HTR-8/SVneo (cell line): ENCODE measurements at regions not wholly inside any gene's neighbourhood (a gene's known extent, or its start where the extent isn't known, plus 50 kb on each side); places are given as distances from the start of the nearest gene placed in this dataset.

Experiments used
- DNase-seq: peaks from one replicate; pipeline ENCODE4 v3.0.0; 2011; ENCODE audit warnings: low spot score, mixed read lengths; ENCODE audit not compliant: insufficient read length
- FAIRE-seq: peaks from 2 replicates; lab custom pipeline; 2011; peaks lifted over from hg19 to GRCh38; lab: Jason Lieb, UNC

- no peak for DNase-seq
- no peak for FAIRE-seq
These were observed 211.2 kb downstream of the CDH10 start for GRCh38 chr5:24433555-24433954.
